SU-DHL-6 (cell line): ENCODE measurements at regions not wholly inside any gene's neighbourhood (a gene's known extent, or its start where the extent isn't known, plus 50 kb on each side); places are given as distances from the start of the nearest gene placed in this dataset.
A peak's percentile ranks its signal among the peaks of the same experiment; 100 is the strongest.

Source experiments
- H2AFZ ChIP-seq: fragments of 200-600 bp; sonication (generic); 2 replicates; pipeline ENCODE4 v1.6.1; 2014; ENCODE audit warnings: low read depth, mild to moderate bottlenecking, moderate library complexity, mixed read lengths, antibody characterized with exemption, low read length; ENCODE audit not compliant: severe bottlenecking
- H3F3A ChIP-seq: fragments of 200-600 bp; shearing (Covaris generic); 2 replicates; pipeline ENCODE4 v1.6.0; 2016; ENCODE audit warnings: antibody characterized with exemption, mild to moderate bottlenecking; ENCODE audit not compliant: insufficient read depth
- H3K27ac ChIP-seq: fragments of 200-600 bp; sonication (generic); 2 replicates; pipeline ENCODE4 v1.5.1; 2016; ENCODE audit warnings: low read depth, mild to moderate bottlenecking, low read length, moderate library complexity, mixed read lengths
- H3K27me3 ChIP-seq: fragments of 200-600 bp; sonication (generic), shearing (Covaris generic); 2 replicates; pipeline ENCODE4 v1.6.0; 2014; ENCODE audit warnings: mild to moderate bottlenecking, low read length
- H3K36me3 ChIP-seq: fragments of 200-600 bp; sonication (generic); 2 replicates; pipeline ENCODE4 v1.6.1; 2014; ENCODE audit warnings: mild to moderate bottlenecking, low read length, mixed read lengths
- H3K4me2 ChIP-seq: fragments of 300-600, 200-600 bp; shearing (Covaris generic), sonication (generic); 2 replicates; pipeline ENCODE4 v1.6.0; 2014; ENCODE audit warnings: low read length, low read depth, mild to moderate bottlenecking; ENCODE audit not compliant: poor library complexity, severe bottlenecking
- H3K4me3 ChIP-seq: fragments of 200-600 bp; sonication (generic); 2 replicates; pipeline ENCODE4 v1.5.1; 2014; ENCODE audit warnings: antibody characterized with exemption, low read length, mild to moderate bottlenecking, mixed read lengths; ENCODE audit not compliant: insufficient read depth, poor library complexity, severe bottlenecking
- H3K79me2 ChIP-seq: fragments of 200-600 bp; sonication (generic); 2 replicates; pipeline ENCODE4 v1.6.1; 2014; ENCODE audit warnings: mild to moderate bottlenecking, low read length, moderate library complexity; ENCODE audit not compliant: insufficient read depth
- H3K9ac ChIP-seq: fragments of 200-600 bp; sonication (generic); 2 replicates; pipeline ENCODE4 v1.7.0; 2014; ENCODE audit warnings: mild to moderate bottlenecking, low read length
- H3K9me2 ChIP-seq: fragments of 200-600 bp; sonication (generic); replicated peaks from 2 replicates; pipeline ENCODE4 v1.6.1; 2014; ENCODE audit warnings: low read length; ENCODE audit not compliant: insufficient read depth
- H3K9me3 ChIP-seq: fragments of 200-600 bp; sonication (generic); 2 replicates; pipeline ENCODE4 v1.6.1; 2014; ENCODE audit warnings: low read length, mixed read lengths; ENCODE audit not compliant: insufficient read depth
- H4K20me1 ChIP-seq: fragments of 200-600 bp; sonication (generic); 2 replicates; pipeline ENCODE4 v1.6.1; 2014; ENCODE audit warnings: low read depth, mild to moderate bottlenecking, antibody characterized with exemption, low read length, moderate library complexity, mixed read lengths
- EZH2phosphoT487 ChIP-seq: fragments of 200-600 bp; sonication (generic), shearing (Covaris generic); conservative IDR thresholded peaks from 2 replicates; pipeline ENCODE4 v1.6.1; 2018; ENCODE audit warnings: mild to moderate bottlenecking, antibody characterized with exemption, low read length, moderate library complexity, mixed read lengths
- TF ChIP-seq, protein P1 (sequence below): fragments of 200-600 bp; sonication (generic); IDR thresholded peaks from one replicate; pipeline ENCODE4 v1.5.1; 2017; ENCODE audit warnings: antibody characterized with exemption, mild to moderate bottlenecking, low read length, moderate library complexity; ENCODE audit not compliant: insufficient read depth, poor library complexity, severe bottlenecking

DNA sequence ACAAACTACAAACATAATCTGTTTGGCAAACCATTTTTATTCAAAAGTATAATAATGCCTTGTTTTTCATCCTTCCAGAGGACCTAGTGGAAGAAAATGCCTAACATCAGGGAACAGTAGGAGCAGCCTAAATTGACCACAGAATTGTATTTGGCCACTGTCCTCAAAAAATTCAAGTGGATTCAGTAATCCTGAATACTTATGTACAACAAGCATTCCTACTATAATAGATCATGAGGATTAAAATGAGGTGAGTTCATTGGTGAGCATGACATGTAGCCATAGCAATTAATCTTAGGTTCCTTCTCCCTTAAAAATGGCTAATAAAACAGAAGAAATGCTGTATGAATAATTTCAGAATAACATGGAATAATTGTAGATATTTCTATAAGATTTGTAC lies 209.3 kb downstream of the DAD1 start:
- no peak overlapping the region for H2AFZ ChIP-seq
- H3K9ac ChIP-seq = no peak overlapping the region
- H3K9me3 ChIP-seq = no peaks in the 10 kb centered on the region
- no peaks in the 10 kb centered on the region for H3K27me3 ChIP-seq
- H3K27ac ChIP-seq = no peak overlapping the region
- H3K4me3 ChIP-seq = no peak overlapping the region
- no peaks in the 10 kb centered on the region for H4K20me1 ChIP-seq
- no peaks in the 10 kb centered on the region for H3K9me2 ChIP-seq
- TF ChIP-seq, protein P1, sequence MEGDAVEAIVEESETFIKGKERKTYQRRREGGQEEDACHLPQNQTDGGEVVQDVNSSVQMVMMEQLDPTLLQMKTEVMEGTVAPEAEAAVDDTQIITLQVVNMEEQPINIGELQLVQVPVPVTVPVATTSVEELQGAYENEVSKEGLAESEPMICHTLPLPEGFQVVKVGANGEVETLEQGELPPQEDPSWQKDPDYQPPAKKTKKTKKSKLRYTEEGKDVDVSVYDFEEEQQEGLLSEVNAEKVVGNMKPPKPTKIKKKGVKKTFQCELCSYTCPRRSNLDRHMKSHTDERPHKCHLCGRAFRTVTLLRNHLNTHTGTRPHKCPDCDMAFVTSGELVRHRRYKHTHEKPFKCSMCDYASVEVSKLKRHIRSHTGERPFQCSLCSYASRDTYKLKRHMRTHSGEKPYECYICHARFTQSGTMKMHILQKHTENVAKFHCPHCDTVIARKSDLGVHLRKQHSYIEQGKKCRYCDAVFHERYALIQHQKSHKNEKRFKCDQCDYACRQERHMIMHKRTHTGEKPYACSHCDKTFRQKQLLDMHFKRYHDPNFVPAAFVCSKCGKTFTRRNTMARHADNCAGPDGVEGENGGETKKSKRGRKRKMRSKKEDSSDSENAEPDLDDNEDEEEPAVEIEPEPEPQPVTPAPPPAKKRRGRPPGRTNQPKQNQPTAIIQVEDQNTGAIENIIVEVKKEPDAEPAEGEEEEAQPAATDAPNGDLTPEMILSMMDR = no peak
- peaks cover 5% of the 10 kb centered on the region for H3F3A ChIP-seq
- no peaks in the 10 kb centered on the region for H3K79me2 ChIP-seq
- H3K36me3 ChIP-seq = no peaks in the 10 kb centered on the region
- no peak overlapping the region for H3K4me2 ChIP-seq

DNA sequence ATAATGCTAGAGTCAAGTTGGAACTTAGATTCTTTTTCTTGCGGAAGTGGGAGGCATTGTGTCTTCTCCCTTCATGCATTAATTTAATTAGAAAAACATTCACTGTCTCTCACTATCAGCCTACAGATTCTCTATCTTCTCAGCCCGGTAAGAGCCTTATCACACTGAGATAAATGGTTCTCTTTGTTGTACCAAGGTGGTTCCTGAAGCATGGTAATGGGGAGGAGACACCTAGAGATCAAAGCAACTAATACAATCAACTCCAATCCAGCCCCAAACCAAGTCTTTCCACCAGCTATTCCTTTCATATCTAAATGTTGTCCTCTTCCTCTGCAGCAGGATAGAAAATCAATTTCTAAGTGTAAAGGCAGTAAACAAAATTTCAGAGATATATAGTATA lies 210.8 kb downstream of the DAD1 start:
- TF ChIP-seq EZH2phosphoT487 = no peak
- TF ChIP-seq, protein P1 = no peak
- H3K9me2 ChIP-seq = no peaks in the 10 kb centered on the region

DNA sequence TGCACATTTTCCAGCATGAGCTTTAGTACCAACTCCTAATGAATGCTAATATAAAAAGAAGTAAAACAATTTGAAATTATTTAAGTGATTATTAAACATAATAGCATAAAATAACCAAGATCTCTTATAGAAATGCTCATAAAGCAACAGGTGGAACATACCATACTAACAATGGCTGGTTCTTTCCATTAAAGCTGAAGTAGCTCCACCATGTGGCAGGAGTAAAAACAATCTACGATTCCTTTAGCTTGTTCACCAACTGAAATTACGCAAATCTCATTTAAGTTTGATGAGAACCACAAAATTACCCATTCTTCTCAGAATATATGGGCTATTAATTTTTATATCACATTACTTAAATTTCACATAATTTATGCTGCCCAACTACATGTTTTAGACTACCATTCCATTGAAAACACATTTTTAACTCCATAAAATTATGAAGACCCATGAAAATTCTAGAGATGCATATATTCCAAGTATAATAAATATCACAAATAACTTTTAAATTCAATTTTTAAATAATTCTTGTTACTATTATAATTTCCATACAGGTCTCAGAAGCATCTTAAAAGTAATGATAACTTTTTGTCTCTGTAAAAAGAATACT lies 213.6 kb downstream of the DAD1 start:
- Histone ChIP-seq H3K4me3 (no peak overlapping the region), H3K9ac (no peak overlapping the region), H2AFZ (peak overlapping the region; percentile 8), H3K79me2 (no peaks in the 10 kb centered on the region), H3K36me3 (no peaks in the 10 kb centered on the region), H3K27me3 (no peaks in the 10 kb centered on the region), H4K20me1 (no peaks in the 10 kb centered on the region), H3K4me2 (no peak overlapping the region), H3F3A (peaks cover 4% of the 10 kb centered on the region; the same call in 1 of the 2 replicates), H3K27ac (no peak overlapping the region), H3K9me2 (no peaks in the 10 kb centered on the region), H3K9me3 (no peaks in the 10 kb centered on the region)
- TF ChIP-seq, protein P1 = peak; percentile 57
- no peak for TF ChIP-seq EZH2phosphoT487

More for the DNA sequence above, 210.8 kb downstream of the DAD1 start:
- Histone ChIP-seq H3K9me3 (no peaks in the 10 kb centered on the region), H3K27ac (no peak overlapping the region), H3K79me2 (no peaks in the 10 kb centered on the region), H3K36me3 (no peaks in the 10 kb centered on the region), H3K27me3 (no peaks in the 10 kb centered on the region), H3K4me2 (no peak overlapping the region), H4K20me1 (no peaks in the 10 kb centered on the region), H3F3A (peaks cover 4% of the 10 kb centered on the region; the same call in 1 of the 2 replicates), H3K9ac (no peak overlapping the region), H3K4me3 (no peak overlapping the region), H2AFZ (no peak overlapping the region)
